Neural cell (in vitro differentiated cells): ENCODE measurements at regions not wholly inside any gene's neighbourhood (a gene's known extent, or its start where the extent isn't known, plus 50 kb on each side); places are given as distances from the start of the nearest gene placed in this dataset.

Experiments
- H2AFZ ChIP-seq: fragments of 200-600, 300-800 bp; sonication (generic), shearing (Covaris generic); 2 replicates; pipeline ENCODE4 v1.6.0; 2014; ENCODE audit warnings: low read depth, mild to moderate bottlenecking, antibody characterized with exemption, low read length, moderate library complexity
- H3F3A ChIP-seq: fragments of 200-600 bp; shearing (Covaris generic); 2 replicates; pipeline ENCODE4 v1.6.1; 2016; ENCODE audit warnings: mild to moderate bottlenecking, moderate library complexity, mixed read lengths, antibody characterized with exemption, low read length; ENCODE audit not compliant: insufficient read depth, poor library complexity, severe bottlenecking
- H3K27ac ChIP-seq: fragments of 200-600, 300-800 bp; sonication (generic), shearing (Covaris generic); 2 replicates; pipeline ENCODE4 v1.5.1; 2014; ENCODE audit warnings: mild to moderate bottlenecking, low read length, moderate library complexity
- H3K27me3 ChIP-seq: fragments of 300-800, 200-600 bp; sonication (generic), shearing (Covaris generic); 2 replicates; pipeline ENCODE4 v1.6.0; 2014; ENCODE audit warnings: mild to moderate bottlenecking, low read depth, low read length, moderate library complexity; ENCODE audit not compliant: insufficient read depth
- H3K36me3 ChIP-seq: fragments of 300-800, 200-600 bp; sonication (generic), shearing (Covaris generic); 2 replicates; pipeline ENCODE4 v1.5.1; 2014; ENCODE audit warnings: mild to moderate bottlenecking, antibody characterized with exemption, low read length, moderate library complexity; ENCODE audit not compliant: insufficient read depth
- H3K4me2 ChIP-seq: fragments of 300-800, 200-600 bp; sonication (generic), shearing (Covaris generic); 2 replicates; pipeline ENCODE4 v1.6.0; 2014; ENCODE audit warnings: mild to moderate bottlenecking, low read length
- H3K4me3 ChIP-seq: fragments of 300-800, 200-600 bp; sonication (generic), shearing (Covaris generic); 2 replicates; pipeline ENCODE4 v1.5.1; 2014; ENCODE audit warnings: mild to moderate bottlenecking, low read length, moderate library complexity
- H3K79me2 ChIP-seq: fragments of 200-600 bp; shearing (Covaris generic); replicated peaks from 2 replicates; pipeline ENCODE4 v1.6.0; 2014; ENCODE audit warnings: mild to moderate bottlenecking, low read length, moderate library complexity; ENCODE audit not compliant: insufficient read depth
- H3K9ac ChIP-seq: fragments of 300-800, 200-600 bp; sonication (generic), shearing (Covaris generic); 2 replicates; pipeline ENCODE4 v1.6.1; 2016; ENCODE audit warnings: mild to moderate bottlenecking, low read length, mixed read lengths
- H3K9me2 ChIP-seq: fragments of 200-600 bp; shearing (Covaris generic); 2 replicates; pipeline ENCODE4 v1.6.1; 2016; ENCODE audit warnings: mild to moderate bottlenecking, low read length, mixed read lengths; ENCODE audit not compliant: insufficient read depth
- H3K9me3 ChIP-seq: fragments of 200-600, 300-800 bp; sonication (generic), shearing (Covaris generic); 2 replicates; pipeline ENCODE4 v1.6.1; 2016; ENCODE audit warnings: mild to moderate bottlenecking, mixed run types, low read length, moderate library complexity, mixed read lengths
- H4K20me1 ChIP-seq: fragments of 200-600 bp; shearing (Covaris generic); 2 replicates; pipeline ENCODE4 v1.6.1; 2016; ENCODE audit warnings: mild to moderate bottlenecking, mixed run types; ENCODE audit not compliant: insufficient read depth
- CTCF ChIP-seq: fragments of 450-650 bp; IDR thresholded peaks from 2 replicates; pipeline ENCODE4 v1.5.1; 2014; ENCODE audit warnings: antibody characterized with exemption, mild to moderate bottlenecking, moderate library complexity; ENCODE audit not compliant: poor library complexity, severe bottlenecking
- EP300 ChIP-seq: fragments of 450-650 bp; conservative IDR thresholded peaks from 2 replicates; pipeline ENCODE4 v1.6.1; 2014; ENCODE audit warnings: antibody characterized with exemption, mild to moderate bottlenecking, moderate library complexity; ENCODE audit not compliant: poor library complexity, severe bottlenecking
- EZH2 ChIP-seq: fragments of 200-600, 300-800 bp; shearing (Covaris generic), sonication (generic); IDR thresholded peaks from 2 replicates; pipeline ENCODE4 v1.6.1; 2014; ENCODE audit warnings: antibody characterized with exemption, low read length, borderline replicate concordance, mild to moderate bottlenecking; ENCODE audit not compliant: insufficient read depth, poor library complexity, severe bottlenecking
- MXI1 ChIP-seq: fragments of 450-650 bp; conservative IDR thresholded peaks from 2 replicates; pipeline ENCODE4 v1.6.1; 2014; ENCODE audit warnings: antibody characterized with exemption, mild to moderate bottlenecking; ENCODE audit not compliant: poor library complexity, severe bottlenecking
- POLR2AphosphoS5 ChIP-seq: IDR thresholded peaks from 2 replicates; pipeline ENCODE4 v1.6.1; 2012
- RAD21 ChIP-seq: fragments of 450-650 bp; conservative IDR thresholded peaks from 2 replicates; pipeline ENCODE4 v1.6.1; 2014; ENCODE audit warnings: antibody characterized with exemption, mild to moderate bottlenecking, moderate library complexity
- SMC3 ChIP-seq: fragments of 450-650 bp; conservative IDR thresholded peaks from 2 replicates; pipeline ENCODE4 v1.6.1; 2014; ENCODE audit warnings: antibody characterized with exemption, mild to moderate bottlenecking, moderate library complexity; ENCODE audit not compliant: poor library complexity

- no peaks in the 10 kb centered on the region for H3K36me3 ChIP-seq
- H3K9ac ChIP-seq, result no peak overlapping the region
- H3F3A ChIP-seq, result no peaks in the 10 kb centered on the region
- no peak for TF ChIP-seq CTCF
- no peaks in the 10 kb centered on the region for H3K27me3 ChIP-seq
- H2AFZ ChIP-seq, result no peak overlapping the region
- no peak overlapping the region for H3K4me3 ChIP-seq
- H3K9me3 ChIP-seq, result no peaks in the 10 kb centered on the region
- H3K9me2 ChIP-seq, result no peaks in the 10 kb centered on the region
- no peaks in the 10 kb centered on the region for H4K20me1 ChIP-seq
- H3K27ac ChIP-seq, result no peak overlapping the region
- H3K79me2 ChIP-seq, result no peaks in the 10 kb centered on the region
- no peak overlapping the region for H3K4me2 ChIP-seq
Observed at GRCh38 chr21:17422931-17423330, 89.9 kb upstream of the CXADR start.

- no peaks in the 10 kb centered on the region for H3F3A ChIP-seq
- H3K27ac ChIP-seq, result no peak overlapping the region
- H3K9ac ChIP-seq, result no peak overlapping the region
- H4K20me1 ChIP-seq, result no peaks in the 10 kb centered on the region
- no peaks in the 10 kb centered on the region for H3K27me3 ChIP-seq
- no peak for TF ChIP-seq EZH2
- no peak for TF ChIP-seq EP300
- no peak for TF ChIP-seq MXI1
- no peak overlapping the region for H3K4me2 ChIP-seq
- no peaks in the 10 kb centered on the region for H3K36me3 ChIP-seq
- no peaks in the 10 kb centered on the region for H3K9me2 ChIP-seq
- no peak overlapping the region for H3K4me3 ChIP-seq
- no peaks in the 10 kb centered on the region for H3K9me3 ChIP-seq
- no peak overlapping the region for H2AFZ ChIP-seq
- no peaks in the 10 kb centered on the region for H3K79me2 ChIP-seq
Observed at GRCh38 chr21:17427157-17427556, 85.7 kb upstream of the CXADR start.

GRCh38 chr21:17427831-17428483 lies 84.9 kb upstream of the CXADR start:
- H3K9me3 ChIP-seq, result no peaks in the 10 kb centered on the region
- no peaks in the 10 kb centered on the region for H3K79me2 ChIP-seq
- no peak overlapping the region for H3K27ac ChIP-seq
- no peak overlapping the region for H2AFZ ChIP-seq
- no peaks in the 10 kb centered on the region for H3F3A ChIP-seq
- no peak overlapping the region for H3K4me3 ChIP-seq
- no peaks in the 10 kb centered on the region for H3K36me3 ChIP-seq
- TF ChIP-seq EP300 (no peak), RAD21 (no peak), POLR2AphosphoS5 (no peak), MXI1 (no peak), SMC3 (no peak), CTCF (no peak)
- no peaks in the 10 kb centered on the region for H3K9me2 ChIP-seq
- H3K4me2 ChIP-seq, result no peak overlapping the region
- H4K20me1 ChIP-seq, result no peaks in the 10 kb centered on the region
- H3K9ac ChIP-seq, result no peak overlapping the region
- H3K27me3 ChIP-seq, result no peaks in the 10 kb centered on the region
